H54 (cell line): ENCODE measurements at regions not wholly inside any gene's neighbourhood (a gene's known extent, or its start where the extent isn't known, plus 50 kb on each side); places are given as distances from the start of the nearest gene placed in this dataset.

Experiments used
- DNase-seq: peaks from one replicate; pipeline ENCODE4 v3.0.0; 2011; ENCODE audit warnings: low spot score, mixed read lengths; ENCODE audit not compliant: insufficient read length
- FAIRE-seq: peaks from 3 replicates; lab custom pipeline; 2011; peaks lifted over from hg19 to GRCh38; lab: Jason Lieb, UNC
- POLR2A ChIP-seq: IDR thresholded peaks from 2 replicates; pipeline ENCODE4 v1.6.1; 2011; ENCODE audit warnings: low read depth, mild to moderate bottlenecking, low read length

GRCh38 chr22:23522623-23523251 lies 57.4 kb downstream of the IGLL1 start:
- FAIRE-seq (no peak), DNase-seq (no peak)
- TF ChIP-seq POLR2A: no peak

GRCh38 chr22:23521441-23522113 lies 58.5 kb downstream of the IGLL1 start:
- no peak for FAIRE-seq
- DNase-seq: peak; percentile 88
- peak; percentile 33; the same call in 1 of the 2 replicates for TF ChIP-seq POLR2A

GRCh38 chr22:23520863-23521440 lies 59.1 kb downstream of the IGLL1 start:
- FAIRE-seq (no peak), DNase-seq (no peak)
- TF ChIP-seq POLR2A: no peak

- no peak for FAIRE-seq
These were observed 60.5 kb downstream of the IGLL1 start for GRCh38 chr22:23519442-23520157.

GRCh38 chr22:23518376-23519187 lies 61.5 kb downstream of the IGLL1 start:
- TF ChIP-seq POLR2A: no peak
- FAIRE-seq (no peak), DNase-seq (no peak)

More at GRCh38 chr22:23519442-23520157, 60.5 kb downstream of the IGLL1 start:
- DNase-seq: no peak
- TF ChIP-seq POLR2A: no peak

GRCh38 chr22:23517804-23518375 lies 62.2 kb downstream of the IGLL1 start:
- DNase-seq (no peak), FAIRE-seq (no peak)
- TF ChIP-seq POLR2A: no peak

- no peak for DNase-seq
- TF ChIP-seq POLR2A: no peak
- no peak for FAIRE-seq
These were observed 63.8 kb downstream of the IGLL1 start for GRCh38 chr22:23516304-23516703.

GRCh38 chr22:23514322-23515038 lies 65.6 kb downstream of the IGLL1 start:
- FAIRE-seq (no peak), DNase-seq (no peak)
- TF ChIP-seq POLR2A: no peak

GRCh38 chr22:23513705-23514104 lies 66.4 kb downstream of the IGLL1 start:
- no peak for FAIRE-seq
- no peak for TF ChIP-seq POLR2A
- DNase-seq: no peak

GRCh38 chr22:23513133-23513532 lies 67.0 kb downstream of the IGLL1 start:
- DNase-seq: no peak
- FAIRE-seq: no peak
- no peak for TF ChIP-seq POLR2A

GRCh38 chr22:23512721-23513120 lies 67.4 kb downstream of the IGLL1 start:
- TF ChIP-seq POLR2A: no peak
- DNase-seq (no peak), FAIRE-seq (no peak)

- TF ChIP-seq POLR2A: no peak
- DNase-seq: no peak
- FAIRE-seq: no peak
These were observed 67.8 kb downstream of the IGLL1 start for GRCh38 chr22:23512348-23512705.
